Endothelial cell of umbilical vein (primary cell): ENCODE measurements at regions not wholly inside any gene's neighbourhood (a gene's known extent, or its start where the extent isn't known, plus 50 kb on each side); places are given as distances from the start of the nearest gene placed in this dataset.

Experiments used
- BruUV-seq: library from RNA; stranded (reverse); fragments of 400-500 nt; replicated peaks from 2 replicates; lab custom pipeline; 2021; lab: Mats Ljungman, UMichigan
- CTCF ChIA-PET: fragments of 300-600, 350-600 bp; sonication (Branson Sonifier 250); formaldehyde crosslinking; loops from one replicate; lab custom pipeline; 2021; ENCODE audit warnings: antibody characterized with exemption, inconsistent platforms; lab: Charles Lee
- POLR2A ChIA-PET: fragments of 300-600, 350-600 bp; sonication (Branson Sonifier 250); formaldehyde crosslinking; loops from one replicate; lab custom pipeline; 2021; ENCODE audit warnings: antibody characterized with exemption, inconsistent platforms; lab: Charles Lee
- DNase-seq: peaks from one replicate; pipeline ENCODE4 v3.0.0-alpha.2; 2011; ENCODE audit warnings: low read depth, low spot score
- FAIRE-seq: peaks from 2 replicates; lab custom pipeline; 2011; peaks lifted over from hg19 to GRCh38; lab: Jason Lieb, UNC
- H2AFZ ChIP-seq: 2 replicates; pipeline ENCODE4 v1.6.0; 2012; ENCODE audit warnings: low read depth, low read length, control low read depth, inconsistent platforms
- H3K27ac ChIP-seq: 2 replicates; pipeline ENCODE4 v1.5.1; 2011; ENCODE audit warnings: low read depth, mild to moderate bottlenecking, control low read depth, low read length, moderate library complexity; ENCODE audit not compliant: insufficient read depth
- H3K27me3 ChIP-seq, 2 experiments: 2 replicates each; pipeline versions ENCODE4 v1.6.0 to v1.6.1; 2011; ENCODE audit warnings: low read length in 2 of 2, mixed read lengths in 1 of 2; ENCODE audit not compliant: control insufficient read depth in 2 of 2, insufficient read depth in 2 of 2
- H3K36me3 ChIP-seq, 2 experiments: 2 replicates in 1 of 2; 3 replicates in 1 of 2; pipeline ENCODE4 v1.5.1; 2011; ENCODE audit warnings: low read length in 2 of 2, mild to moderate bottlenecking in 1 of 2, moderate library complexity in 1 of 2; ENCODE audit not compliant: control insufficient read depth in 2 of 2, insufficient read depth in 2 of 2; ENCODE audit errors: extremely low read depth in 1 of 2
- H3K4me1 ChIP-seq: 3 replicates; pipeline ENCODE4 v1.5.1; 2011; ENCODE audit warnings: mild to moderate bottlenecking, low read length; ENCODE audit not compliant: control insufficient read depth, insufficient read depth; ENCODE audit errors: extremely low read depth
- H3K4me2 ChIP-seq: 2 replicates; pipeline ENCODE4 v1.6.1; 2011; ENCODE audit warnings: low read length, control low read depth, mixed read lengths; ENCODE audit not compliant: insufficient read depth
- H3K4me3 ChIP-seq, 3 experiments: fragments of 200-600 bp in 1 of 3; sonication (generic), shearing (Covaris generic) in 1 of 3; replicated peaks in 1 of 3; 2 replicates each; pipeline ENCODE4 v1.5.1; 2011 to 2016; ENCODE audit warnings: control low read depth in 3 of 3, low read length in 3 of 3, mild to moderate bottlenecking in 2 of 3, inconsistent platforms in 1 of 3, low read depth in 1 of 3, moderate library complexity in 1 of 3; ENCODE audit not compliant: insufficient read depth in 1 of 3
- H3K79me2 ChIP-seq: 2 replicates; pipeline ENCODE4 v1.6.0; 2012; ENCODE audit warnings: low read length, inconsistent platforms; ENCODE audit not compliant: control insufficient read depth, insufficient read depth
- H3K9ac ChIP-seq: replicated peaks from 2 replicates; pipeline ENCODE3; 2011; ENCODE audit warnings: low read length, control low read depth; ENCODE audit not compliant: insufficient read depth; ENCODE audit errors: extremely low read depth
- H3K9me1 ChIP-seq: replicated peaks from 3 replicates; pipeline ENCODE4 v1.6.0; 2011; ENCODE audit warnings: mild to moderate bottlenecking, low read length; ENCODE audit not compliant: control insufficient read depth, insufficient read depth; ENCODE audit errors: extremely low read depth
- H3K9me3 ChIP-seq: replicated peaks from 2 replicates; pipeline ENCODE4 v1.5.1; 2012; ENCODE audit warnings: low read length, inconsistent platforms; ENCODE audit not compliant: control insufficient read depth, insufficient read depth
- H4K20me1 ChIP-seq: replicated peaks from 2 replicates; pipeline ENCODE3; 2011; ENCODE audit warnings: mild to moderate bottlenecking, low read length; ENCODE audit not compliant: control insufficient read depth, insufficient read depth; ENCODE audit errors: extremely low read depth
- CTCF ChIP-seq, 2 donors: IDR thresholded peaks; 1 replicate in 1 of 2; 2 replicates in 1 of 2; pipeline ENCODE4 v1.5.1; 2011; ENCODE audit warnings: low read length in 2 of 2, mild to moderate bottlenecking in 2 of 2, moderate library complexity in 2 of 2, control low read depth in 1 of 2, inconsistent platforms in 1 of 2, low read depth in 1 of 2; ENCODE audit not compliant: insufficient read depth in 1 of 2; ENCODE audit errors: extremely low read depth in 1 of 2
- EZH2 ChIP-seq: IDR thresholded peaks from 2 replicates; pipeline ENCODE4 v1.6.1; 2012; ENCODE audit warnings: borderline replicate concordance, low read depth, mild to moderate bottlenecking, moderate library complexity, low read length, inconsistent platforms; ENCODE audit not compliant: severe bottlenecking
- FOS ChIP-seq: IDR thresholded peaks from 2 replicates; pipeline ENCODE4 v1.6.1; 2011; ENCODE audit warnings: mild to moderate bottlenecking, low read length, moderate library complexity, borderline replicate concordance; ENCODE audit not compliant: insufficient read depth
- GATA2 ChIP-seq: IDR thresholded peaks from 2 replicates; pipeline ENCODE4 v1.7.0; 2011; ENCODE audit warnings: low read depth, mild to moderate bottlenecking, moderate library complexity, mixed read lengths, low read length; ENCODE audit not compliant: insufficient read length, insufficient read depth
- JUN ChIP-seq: IDR thresholded peaks from 2 replicates; pipeline ENCODE4 v1.6.1; 2011; ENCODE audit warnings: borderline replicate concordance, low read depth; ENCODE audit not compliant: insufficient read length, insufficient read depth
- MYC ChIP-seq: IDR thresholded peaks from one replicate; pipeline ENCODE4 v1.6.1; 2011; ENCODE audit warnings: mild to moderate bottlenecking, low read depth, low read length
- POLR2A ChIP-seq: IDR thresholded peaks from 2 replicates; pipeline ENCODE4 v1.6.1; 2012; ENCODE audit warnings: low read depth, mild to moderate bottlenecking, control low read depth, low read length
- POLR2AphosphoS5 ChIP-seq: IDR thresholded peaks from 2 replicates; pipeline ENCODE4 v1.6.1; 2012; ENCODE audit warnings: low read depth, mild to moderate bottlenecking, control low read depth, low read length, moderate library complexity; ENCODE audit not compliant: insufficient read depth
- dilution Hi-C: fragments of 300-500 bp; cut with MboI; formaldehyde crosslinking; loops from one replicate; pipeline ENCODE4 v1.15.0; 2019; ENCODE audit warnings: low sequenced_read_pairs; ENCODE audit not compliant: extremely low pct_ligation_motif_present
- intact Hi-C: fragments of 100-400 bp; cut with micrococcal nuclease; formaldehyde crosslinking; loops from one replicate; pipeline ENCODE4 v1.10.0; 2022
- TF ChIP-seq, protein P1 (sequence below): IDR thresholded peaks from 2 replicates; pipeline ENCODE4 v1.6.1; 2011; ENCODE audit not compliant: insufficient read depth, insufficient read length

DNA sequence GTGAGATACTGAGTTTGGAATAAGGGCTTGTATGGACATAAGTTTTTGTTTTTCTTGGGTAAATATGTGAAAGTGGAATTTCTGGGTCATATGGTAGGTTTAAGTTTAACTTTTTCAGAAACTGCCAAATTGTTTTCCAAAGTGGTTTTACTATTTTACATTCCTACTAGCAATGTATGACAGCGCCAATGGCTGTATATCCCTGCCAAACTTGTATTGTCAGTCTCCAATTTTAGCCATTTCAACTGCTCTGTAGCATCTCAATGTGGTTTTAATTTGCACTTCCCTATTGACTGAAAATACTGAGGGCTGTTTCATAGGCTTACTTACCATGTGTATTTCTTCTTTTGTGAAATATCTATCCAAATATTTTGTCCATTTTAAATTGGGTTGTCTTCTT, 90.5 kb upstream of the ZNF32 start:
- H4K20me1 ChIP-seq, result no peaks in the 10 kb centered on the region
- no peaks in the 10 kb centered on the region for H3K9me3 ChIP-seq
- dilution Hi-C loops (no loop called here), intact Hi-C loops (no loop called here)
- no peak overlapping the region for H3K4me2 ChIP-seq
- H3K4me1 ChIP-seq, result no peaks in the 10 kb centered on the region
- no peak for DNase-seq
- H3K36me3 ChIP-seq, result no peaks in the 10 kb centered on the region
- H3K27ac ChIP-seq, result no peak overlapping the region
- TF ChIP-seq POLR2AphosphoS5 (no peak), JUN (no peak), GATA2 (no peak), MYC (no peak), EZH2 (no peak), FOS (no peak), CTCF (IDR thresholded peaks at IDR 0.05; ENCODE audit: extremely low read depth in 1 of 2, insufficient read depth in 1 of 2, low read depth in 1 of 2, low read length in 2 of 2) (no peak), POLR2A (no peak)
- TF ChIP-seq, protein P1, sequence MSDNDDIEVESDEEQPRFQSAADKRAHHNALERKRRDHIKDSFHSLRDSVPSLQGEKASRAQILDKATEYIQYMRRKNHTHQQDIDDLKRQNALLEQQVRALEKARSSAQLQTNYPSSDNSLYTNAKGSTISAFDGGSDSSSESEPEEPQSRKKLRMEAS, result no peak
- POLR2A ChIA-PET, result no interaction called here
- no peaks in the 10 kb centered on the region for H3K79me2 ChIP-seq
- FAIRE-seq, result no peak
- H3K4me3 ChIP-seq, result no peak overlapping the region
- H3K9me1 ChIP-seq, result no peaks in the 10 kb centered on the region
- CTCF ChIA-PET, result interaction anchor here (1.6 kb wide), 1 partner anchor 647 kb away, joined by 3 read pairs; no protein-coding TSS in a partner anchor
- no peak overlapping the region for H2AFZ ChIP-seq
- no peaks in the 10 kb centered on the region for H3K27me3 ChIP-seq
- no TSS peak for BruUV-seq
- H3K9ac ChIP-seq, result no peak overlapping the region
